ENCODE measurements at regions not wholly inside any gene's neighbourhood (a gene's known extent, or its start where the extent isn't known, plus 50 kb on each side); places are given as distances from the start of the nearest gene placed in this dataset.

GRCh38 chr10:33552290-33552689, 217.8 kb upstream of the NRP1 start:
- no peak for TF ChIP-seq CTCF (IDR thresholded peaks at IDR 0.05)
- TF ChIP-seq POLR2A (IDR thresholded peaks at IDR 0.05): no peak

Data from uterus (tissue), 2 donors.